GM23338 (cell line): ENCODE measurements at regions not wholly inside any gene's neighbourhood (a gene's known extent, or its start where the extent isn't known, plus 50 kb on each side); places are given as distances from the start of the nearest gene placed in this dataset.

ENCODE experiments used
- ATAC-seq: fragments of 200-7000 bp; cut with Tn5 transposase; 3 replicates; pipeline ENCODE4 v1.9.1; 2020
- DNase-seq: peaks from one replicate; pipeline ENCODE4 v3.0.0-alpha.2; 2015; ENCODE audit warnings: low spot score
- H2AFZ ChIP-seq: fragments of 200-600 bp; sonication (generic); 2 replicates; pipeline ENCODE4 v1.8.0; 2016; ENCODE audit warnings: antibody characterized with exemption, mild to moderate bottlenecking, moderate library complexity
- H3F3A ChIP-seq: fragments of 200-600 bp; sonication (generic); replicated peaks from 2 replicates; pipeline ENCODE4 v1.8.0; 2017; ENCODE audit warnings: antibody characterized with exemption, mixed run types, low read depth
- H3K27ac ChIP-seq: fragments of 200-600 bp; sonication (generic); 2 replicates; pipeline ENCODE4 v1.6.1; 2016; ENCODE audit warnings: low read depth
- H3K27me3 ChIP-seq: fragments of 200-600 bp; sonication (generic); 2 replicates; pipeline ENCODE4 v1.8.0; 2016; ENCODE audit warnings: mild to moderate bottlenecking, mixed run types, moderate library complexity; ENCODE audit not compliant: insufficient read depth
- H3K36me3 ChIP-seq: fragments of 200-600 bp; sonication (generic); 2 replicates; pipeline ENCODE4 v1.8.0; 2016; ENCODE audit warnings: mild to moderate bottlenecking; ENCODE audit not compliant: insufficient read depth
- H3K4me1 ChIP-seq: fragments of 200-600 bp; sonication (generic); 2 replicates; pipeline ENCODE4 v1.8.0; 2016; ENCODE audit warnings: mild to moderate bottlenecking, moderate library complexity; ENCODE audit not compliant: insufficient read depth
- H3K4me2 ChIP-seq: fragments of 200-600 bp; sonication (generic); 2 replicates; pipeline ENCODE4 v1.7.1; 2017; ENCODE audit warnings: mixed run types
- H3K4me3 ChIP-seq: fragments of 200-600 bp; sonication (generic); 2 replicates; pipeline ENCODE4 v1.6.1; 2016; ENCODE audit warnings: mixed run types
- H3K79me2 ChIP-seq: fragments of 200-600 bp; sonication (generic); replicated peaks from 2 replicates; pipeline ENCODE4 v1.8.0; 2017; ENCODE audit warnings: mild to moderate bottlenecking; ENCODE audit not compliant: insufficient read depth
- H3K9me2 ChIP-seq: fragments of 200-600 bp; sonication (generic); 2 replicates; pipeline ENCODE4 v1.8.0; 2017; ENCODE audit not compliant: insufficient read depth
- H4K20me1 ChIP-seq: fragments of 200-600 bp; sonication (generic); replicated peaks from 2 replicates; pipeline ENCODE4 v1.8.0; 2017; ENCODE audit warnings: mild to moderate bottlenecking; ENCODE audit not compliant: insufficient read depth
- H3K27ac Mint-ChIP-seq: 2 replicates; pipeline ENCODE4 v1.8.0; 2020; ENCODE audit warnings: inconsistent platforms, mild to moderate bottlenecking, moderate library complexity, mixed read lengths
- H3K27me3 Mint-ChIP-seq: 3 replicates; pipeline ENCODE4 v1.8.0; 2022; ENCODE audit warnings: low read depth, mild to moderate bottlenecking, moderate library complexity, mixed read lengths, inconsistent platforms; ENCODE audit not compliant: insufficient read depth, poor library complexity
- H3K36me3 Mint-ChIP-seq: 3 replicates; pipeline ENCODE4 v1.8.0; 2021; ENCODE audit warnings: low read depth, mild to moderate bottlenecking, inconsistent platforms, moderate library complexity, mixed read lengths
- H3K4me1 Mint-ChIP-seq: 3 replicates; pipeline ENCODE4 v1.8.0; 2020; ENCODE audit warnings: mild to moderate bottlenecking, inconsistent platforms, mixed read lengths
- H3K4me3 Mint-ChIP-seq: 3 replicates; pipeline ENCODE4 v1.8.0; 2021; ENCODE audit warnings: moderate library complexity, mild to moderate bottlenecking, inconsistent platforms, mixed read lengths
- H3K9me3 Mint-ChIP-seq: 3 replicates; pipeline ENCODE4 v1.8.0; 2020; ENCODE audit warnings: moderate library complexity, mild to moderate bottlenecking, inconsistent platforms, mixed read lengths
- CREB1 ChIP-seq: fragments of 250-450 bp; sonication (Bioruptor Pico); IDR thresholded peaks from 2 replicates; pipeline ENCODE4 v1.5.0; 2020; ENCODE audit warnings: low read depth, mild to moderate bottlenecking, moderate library complexity
- CTCF ChIP-seq, 2 experiments: fragments of 200-600 bp in 1 of 2; sonication (generic) in 1 of 2; conservative IDR thresholded peaks; 2 replicates each; pipeline versions ENCODE4 v1.5.1 to v1.6.1; 2016 to 2017; ENCODE audit warnings: antibody characterized with exemption in 2 of 2, low read depth in 2 of 2, mild to moderate bottlenecking in 2 of 2, moderate library complexity in 1 of 2
- ETS1 ChIP-seq: IDR thresholded peaks from 2 replicates; pipeline ENCODE4 v1.6.1; 2016; ENCODE audit warnings: antibody characterized with exemption
- EZH2 ChIP-seq: fragments of 200-600 bp; sonication (generic); IDR thresholded peaks from one replicate; pipeline ENCODE4 v1.8.0; 2017; ENCODE audit warnings: antibody characterized with exemption, mild to moderate bottlenecking, low read depth; ENCODE audit not compliant: unreplicated experiment
- EZH2phosphoT487 ChIP-seq: fragments of 200-600 bp; sonication (generic); IDR thresholded peaks from one replicate; pipeline ENCODE4 v1.8.1; 2018; ENCODE audit warnings: antibody characterized with exemption; ENCODE audit not compliant: unreplicated experiment
- JUNB ChIP-seq: IDR thresholded peaks from one replicate; pipeline ENCODE4 v1.6.1; 2016; ENCODE audit warnings: antibody characterized with exemption; ENCODE audit not compliant: unreplicated experiment
- NANOG ChIP-seq: IDR thresholded peaks from 2 replicates; pipeline ENCODE4 v1.6.1; 2016; ENCODE audit warnings: antibody characterized with exemption, borderline replicate concordance
- POLR2AphosphoS5 ChIP-seq: IDR thresholded peaks from 2 replicates; pipeline ENCODE4 v1.6.1; 2016; ENCODE audit warnings: antibody characterized with exemption, low read depth
- STAT1 ChIP-seq: IDR thresholded peaks from one replicate; pipeline ENCODE4 v1.6.1; 2016; ENCODE audit warnings: antibody characterized with exemption; ENCODE audit not compliant: unreplicated experiment
- ZNF114 ChIP-seq: fragments of 250-450 bp; sonication (Bioruptor Pico); IDR thresholded peaks from 2 replicates; pipeline ENCODE4 v1.5.0; 2020; ENCODE audit warnings: mild to moderate bottlenecking, moderate library complexity
- ZNF331 ChIP-seq: fragments of 250-450 bp; sonication (Bioruptor Pico); IDR thresholded peaks from 2 replicates; pipeline ENCODE4 v1.5.0; 2020; ENCODE audit warnings: low read depth, mild to moderate bottlenecking, moderate library complexity
- ZNF462 ChIP-seq: fragments of 250-450 bp; sonication (Bioruptor Pico); IDR thresholded peaks from 2 replicates; pipeline ENCODE4 v1.5.0; 2020; ENCODE audit warnings: mild to moderate bottlenecking, moderate library complexity

- TF ChIP-seq CTCF (conservative IDR thresholded peaks at IDR 0.05; ENCODE audit: low read depth in 2 of 2) (no peak), NANOG (no peak), ETS1 (no peak)
Measured at GRCh38 chr12:61213646-61214045, 1046.6 kb upstream of the USP15 start (continued).

GRCh38 chr12:61220337-61220736 lies 1039.9 kb upstream of the USP15 start:
- H3K4me1 Mint-ChIP-seq: no peaks in the 10 kb centered on the region
- Histone ChIP-seq H3K4me1 (no peaks in the 10 kb centered on the region), H3K27ac (no peak overlapping the region), H3K27me3 (no peaks in the 10 kb centered on the region), H3F3A (no peaks in the 10 kb centered on the region), H2AFZ (no peak overlapping the region), H3K9me2 (no peaks in the 10 kb centered on the region), H3K36me3 (no peaks in the 10 kb centered on the region), H3K4me2 (no peak overlapping the region), H3K79me2 (no peaks in the 10 kb centered on the region), H3K4me3 (no peak overlapping the region), H4K20me1 (no peaks in the 10 kb centered on the region)
- no peaks in the 10 kb centered on the region for H3K27me3 Mint-ChIP-seq
- DNase-seq (no peak), ATAC-seq (no peak)
- H3K9me3 Mint-ChIP-seq: no peaks in the 10 kb centered on the region; the same call in 1 of the 3 replicates
- H3K27ac Mint-ChIP-seq: no peak overlapping the region
- no peaks in the 10 kb centered on the region for H3K36me3 Mint-ChIP-seq
- no peak overlapping the region for H3K4me3 Mint-ChIP-seq
- TF ChIP-seq NANOG: no peak
- no peak for TF ChIP-seq JUNB
- TF ChIP-seq ZNF462 (CRISPR knock-in tag): no peak
- no peak for TF ChIP-seq EZH2
- TF ChIP-seq EZH2phosphoT487: no peak
- no peak for TF ChIP-seq ZNF331 (CRISPR knock-in tag)
- TF ChIP-seq ETS1: no peak
- TF ChIP-seq POLR2AphosphoS5: no peak
- TF ChIP-seq ZNF114 (CRISPR knock-in tag): no peak
- TF ChIP-seq CTCF (conservative IDR thresholded peaks at IDR 0.05; ENCODE audit: low read depth in 2 of 2): no peak
- TF ChIP-seq CREB1 (CRISPR knock-in tag): no peak
- TF ChIP-seq STAT1: no peak
